ENCODE measurements at regions not wholly inside any gene's neighbourhood (a gene's known extent, or its start where the extent isn't known, plus 50 kb on each side); places are given as distances from the start of the nearest gene placed in this dataset.

GRCh38 chr13:111645598-111646455, 325.4 kb downstream of the TEX29 start:
- no peak for DNase-seq (ENCODE audit: low spot score)

GRCh38 chr13:111646456-111646855, 326.0 kb downstream of the TEX29 start:
- DNase-seq (ENCODE audit: low spot score), result no peak

GRCh38 chr13:111648885-111649284, 328.4 kb downstream of the TEX29 start:
- no peak for DNase-seq (ENCODE audit: low spot score)

- DNase-seq (ENCODE audit: low spot score), result no peak
Measured at GRCh38 chr13:111650626-111651025, 330.2 kb downstream of the TEX29 start.

GRCh38 chr13:111652676-111653075, 332.2 kb downstream of the TEX29 start:
- no peak for DNase-seq (ENCODE audit: low spot score)

GRCh38 chr13:111654531-111654930, 334.1 kb downstream of the TEX29 start:
- no peak for DNase-seq (ENCODE audit: low spot score)

- no peak for DNase-seq (ENCODE audit: low spot score)
Measured at GRCh38 chr13:111656439-111656838, 336.0 kb downstream of the TEX29 start.

- no peak for DNase-seq (ENCODE audit: low spot score)
Measured at GRCh38 chr13:111657013-111657412, 336.6 kb downstream of the TEX29 start.

GRCh38 chr13:111658145-111659100, 338.0 kb downstream of the TEX29 start:
- DNase-seq (ENCODE audit: low spot score), result peak; percentile 74

- DNase-seq (ENCODE audit: low spot score), result peak; percentile 44
Measured at GRCh38 chr13:111659219-111659775, 338.9 kb downstream of the TEX29 start.

GRCh38 chr13:111659842-111660241, 339.4 kb downstream of the TEX29 start:
- DNase-seq (ENCODE audit: low spot score), result no peak

- DNase-seq (ENCODE audit: low spot score), result no peak
Measured at GRCh38 chr13:111661052-111661451, 340.6 kb downstream of the TEX29 start.

- DNase-seq (ENCODE audit: low spot score), result no peak
Measured at GRCh38 chr13:111661776-111662175, 341.3 kb downstream of the TEX29 start.

- DNase-seq (ENCODE audit: low spot score), result no peak
Measured at GRCh38 chr13:111662451-111662850, 342.0 kb downstream of the TEX29 start.

GRCh38 chr13:111662895-111663294, 342.5 kb downstream of the TEX29 start:
- DNase-seq (ENCODE audit: low spot score), result no peak

GRCh38 chr13:111663505-111663904, 343.1 kb downstream of the TEX29 start:
- DNase-seq (ENCODE audit: low spot score), result no peak

GRCh38 chr13:111663953-111664421, 343.5 kb downstream of the TEX29 start:
- no peak for DNase-seq (ENCODE audit: low spot score)

GRCh38 chr13:111664696-111665095, 344.3 kb downstream of the TEX29 start:
- no peak for DNase-seq (ENCODE audit: low spot score)

GRCh38 chr13:111665691-111666095, 345.3 kb downstream of the TEX29 start:
- no peak for DNase-seq (ENCODE audit: low spot score)

GRCh38 chr13:111666164-111666776, 345.8 kb downstream of the TEX29 start:
- no peak for DNase-seq (ENCODE audit: low spot score)

GRCh38 chr13:111667757-111668156, 347.3 kb downstream of the TEX29 start:
- no peak for DNase-seq (ENCODE audit: low spot score)

GRCh38 chr13:111668451-111668850, 348.0 kb downstream of the TEX29 start:
- DNase-seq (ENCODE audit: low spot score), result no peak

Measured in iPS-NIHi11 (cell line).